SHP77 (cell line): ENCODE measurements at regions not wholly inside any gene's neighbourhood (a gene's known extent, or its start where the extent isn't known, plus 50 kb on each side); places are given as distances from the start of the nearest gene placed in this dataset.

Source experiments
- DNase-seq, 2 experiments: peaks; one replicate each; lab custom pipeline; 2025; lab: John Stamatoyannopoulos, UW

DNA sequence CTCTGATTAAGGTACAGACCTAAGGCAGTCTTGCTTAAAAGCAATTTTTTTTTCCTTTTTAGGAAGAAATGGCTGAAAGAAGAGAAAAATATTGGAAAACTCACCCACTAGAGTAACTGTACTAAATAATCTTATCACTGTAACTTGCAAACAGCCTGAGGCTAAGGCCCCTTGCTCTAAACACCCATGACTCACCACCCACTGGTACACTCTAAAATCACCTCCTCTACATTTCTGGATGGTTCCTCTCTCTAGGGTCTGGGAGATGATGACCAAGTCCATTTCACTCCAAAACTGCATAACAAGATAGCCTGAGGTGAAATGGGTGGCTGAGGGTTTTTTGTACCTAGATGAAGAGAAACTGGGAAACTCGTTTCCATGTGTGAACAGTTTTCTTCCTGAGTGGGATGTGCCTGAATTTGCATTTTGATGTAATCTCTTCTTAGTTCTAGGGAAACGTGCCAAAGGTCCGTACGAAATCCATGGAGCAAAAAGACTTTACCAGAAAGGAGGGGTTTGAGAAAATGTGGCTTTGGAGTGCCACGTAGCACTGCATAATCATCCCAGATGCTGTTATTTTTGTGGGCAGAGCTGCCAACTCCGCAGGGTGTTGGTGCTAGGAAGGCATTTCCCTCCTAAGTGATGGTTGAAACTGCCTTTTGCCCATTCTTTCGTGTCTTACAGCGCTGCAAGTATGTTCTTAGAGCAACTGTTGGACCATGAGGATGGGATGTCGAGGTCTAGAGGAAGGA lies 113.5 kb upstream of the C10orf90 start:
- DNase-seq, result no peak

GRCh38 chr10:126787201-126787600 lies 116.7 kb upstream of the C10orf90 start:
- no peak for DNase-seq

GRCh38 chr10:126795318-126795717 lies 109.9 kb upstream of the DOCK1 start:
- no peak for DNase-seq

DNA sequence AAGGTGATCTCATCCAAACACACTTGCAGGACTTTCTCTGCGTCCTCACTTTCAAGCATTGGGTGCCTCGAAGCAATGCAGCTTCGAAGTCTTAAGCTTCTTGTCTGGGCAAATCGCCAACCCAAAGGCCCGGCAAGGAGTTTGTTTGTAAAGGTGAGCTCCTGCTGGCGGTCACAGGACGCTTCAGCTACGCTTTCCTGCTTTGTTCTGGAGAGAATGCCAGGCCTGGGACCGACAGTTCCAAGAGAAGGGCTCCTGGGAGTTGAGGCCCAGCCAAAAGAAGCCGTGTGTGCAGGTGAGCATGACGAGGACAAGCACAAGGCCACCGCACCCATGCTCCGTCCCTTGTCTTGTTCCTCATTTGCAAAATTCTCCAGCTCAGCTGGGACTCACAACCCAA lies 106.6 kb upstream of the DOCK1 start:
- DNase-seq, result no peak

DNA sequence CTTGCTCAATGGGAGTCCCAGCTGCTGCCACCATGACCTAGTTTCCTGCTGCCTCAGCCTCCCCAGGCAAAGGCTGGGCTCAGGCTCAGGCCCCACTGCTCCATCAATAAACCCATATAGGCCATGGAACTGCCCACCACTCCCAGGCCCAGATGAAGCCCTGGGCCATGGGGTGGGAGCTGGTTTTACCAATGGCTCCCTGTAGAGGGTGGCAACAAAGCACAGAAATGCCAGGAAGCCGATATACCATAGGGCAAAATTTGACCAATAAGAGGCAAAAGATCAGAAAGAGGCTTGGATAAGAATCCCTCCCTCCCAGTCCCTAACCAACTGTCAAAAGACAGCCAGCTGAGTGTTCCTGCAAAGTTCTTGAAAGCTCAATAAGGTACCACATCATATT lies 101.8 kb upstream of the DOCK1 start:
- DNase-seq, result no peak

- no peak for DNase-seq
Measured at GRCh38 chr10:126804396-126804795, 100.8 kb upstream of the DOCK1 start.

DNA sequence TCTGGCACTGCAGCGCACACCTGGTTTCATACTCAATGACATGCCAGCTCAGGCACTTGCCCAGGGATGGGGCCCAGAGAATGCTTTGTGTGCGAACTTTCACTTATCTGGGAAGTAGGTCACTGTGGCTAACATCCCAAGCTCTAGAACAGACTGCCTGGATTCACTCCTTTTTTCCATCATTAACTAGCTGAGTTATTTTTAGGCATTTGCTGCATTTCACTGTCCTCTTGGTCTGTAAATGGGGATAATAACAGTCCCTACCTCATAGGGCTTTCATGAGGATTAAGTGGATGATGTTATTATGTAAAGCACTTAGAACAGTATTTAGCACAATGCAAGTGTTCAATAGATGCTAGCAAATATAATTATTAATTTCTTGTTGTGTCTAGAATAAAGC lies 98.7 kb upstream of the DOCK1 start:
- no peak for DNase-seq

DNA sequence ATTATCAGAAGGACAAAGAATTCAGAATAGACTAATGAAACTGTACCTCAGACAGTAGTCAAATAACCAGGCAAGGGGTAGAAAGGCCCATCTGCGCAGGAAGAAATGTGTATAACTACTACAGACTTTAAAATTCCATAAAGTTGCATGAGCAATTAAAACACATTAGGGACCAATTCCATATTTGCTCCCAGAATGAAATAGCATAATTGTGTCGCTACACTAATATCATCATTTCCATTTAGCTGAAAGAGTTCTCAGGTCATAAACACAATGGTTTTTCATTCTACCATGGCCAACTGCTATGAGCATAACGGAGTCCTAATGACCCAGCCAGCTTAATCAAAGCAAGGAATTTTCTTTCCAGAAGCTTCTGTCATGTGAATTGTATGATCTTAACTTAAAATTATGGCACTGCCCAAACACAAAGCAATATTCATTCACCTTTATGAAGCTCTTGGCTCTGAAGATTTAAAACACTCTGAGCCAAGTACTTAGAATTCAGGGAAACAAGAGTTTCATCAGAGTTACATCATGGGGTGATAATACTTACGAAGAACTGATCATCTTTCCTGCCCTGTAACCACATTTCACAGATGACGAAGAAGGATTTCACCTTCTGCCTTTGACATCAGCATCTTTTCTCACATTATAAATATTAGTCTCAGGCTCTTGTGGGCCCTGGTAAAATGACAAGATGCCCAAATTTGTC lies 98.1 kb upstream of the DOCK1 start:
- no peak for DNase-seq

DNA sequence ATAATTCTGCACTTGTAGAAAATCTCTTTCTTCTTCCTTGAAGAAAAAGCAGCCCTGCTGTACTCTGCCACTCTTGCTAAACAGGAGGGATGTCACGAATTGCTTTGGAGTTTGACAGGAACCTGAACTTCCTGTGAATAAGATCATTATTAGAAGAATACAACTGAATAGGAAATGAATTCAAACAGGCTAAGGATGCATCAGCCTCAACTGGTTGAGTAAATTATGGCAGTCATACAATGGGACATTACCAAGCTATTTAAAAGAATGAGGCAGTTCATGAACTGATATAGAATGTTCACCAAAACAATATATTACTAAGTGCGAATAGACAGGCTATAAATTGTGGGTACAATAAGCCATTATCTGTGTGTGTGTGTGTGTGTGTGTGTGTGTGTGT lies 97.1 kb upstream of the DOCK1 start:
- no peak for DNase-seq

GRCh38 chr10:126813432-126813831 lies 91.8 kb upstream of the DOCK1 start:
- DNase-seq, result no peak

GRCh38 chr10:126833542-126833941 lies 71.7 kb upstream of the DOCK1 start:
- no peak for DNase-seq

GRCh38 chr10:126836009-126836408 lies 69.2 kb upstream of the DOCK1 start:
- DNase-seq, result no peak

- DNase-seq, result no peak
Measured at GRCh38 chr10:126838316-126838715, 66.9 kb upstream of the DOCK1 start.

GRCh38 chr10:126839094-126839761 lies 66.0 kb upstream of the DOCK1 start:
- DNase-seq, result no peak

GRCh38 chr10:126840576-126841135 lies 64.6 kb upstream of the DOCK1 start:
- no peak for DNase-seq

GRCh38 chr10:126841341-126841895 lies 63.8 kb upstream of the DOCK1 start:
- DNase-seq, result no peak

GRCh38 chr10:126842356-126842755 lies 62.9 kb upstream of the DOCK1 start:
- no peak for DNase-seq

DNA sequence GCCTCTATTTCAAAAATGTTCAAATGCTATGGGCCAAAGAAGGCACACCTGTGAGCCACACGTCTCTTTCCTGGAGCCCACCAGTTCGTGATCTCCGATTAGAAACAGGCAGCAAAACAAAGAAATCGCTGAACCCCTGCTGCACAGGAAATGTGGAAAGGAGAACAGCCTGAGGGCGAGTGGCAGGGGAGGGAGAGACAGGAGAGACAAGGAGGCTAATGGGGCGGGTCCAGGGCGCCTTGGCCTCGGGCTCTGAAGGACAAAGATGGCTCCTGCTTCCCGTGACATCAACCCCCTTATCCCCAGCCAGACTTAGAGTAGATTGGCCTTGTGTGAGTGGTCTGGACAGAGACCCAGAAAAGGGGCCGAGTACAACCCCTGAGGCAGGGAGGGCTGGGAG lies 62.4 kb upstream of the DOCK1 start:
- DNase-seq, result no peak

DNA sequence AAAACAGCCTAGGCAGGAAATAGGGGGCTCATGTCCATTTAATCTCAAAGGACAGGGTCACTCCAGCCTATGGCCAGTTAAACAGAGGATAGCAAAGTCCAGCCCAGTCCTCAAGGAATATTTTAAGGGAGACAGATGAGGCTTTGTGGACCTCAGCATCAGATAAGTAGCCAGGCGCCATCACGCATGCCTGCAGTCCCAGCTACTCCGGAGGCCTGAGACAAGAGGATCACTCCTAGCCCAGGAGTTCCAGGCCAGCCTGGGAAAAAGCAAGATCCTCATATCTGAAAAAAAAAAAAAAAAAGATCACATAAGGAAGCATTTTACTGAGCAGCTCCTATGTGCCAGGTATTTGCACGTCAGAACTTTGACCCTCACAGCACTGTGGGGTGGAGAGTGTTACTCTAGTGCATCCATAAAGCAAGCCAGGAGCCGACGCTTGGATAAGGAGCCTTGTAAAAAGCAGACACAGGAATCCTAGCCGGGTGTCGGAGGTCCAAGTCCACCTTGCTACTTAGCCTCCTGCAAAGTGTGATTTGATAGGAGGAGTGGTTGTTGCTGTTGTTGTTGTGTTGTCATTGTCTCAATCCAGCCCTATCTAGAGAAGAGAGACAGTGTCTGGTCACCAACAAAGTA lies 61.8 kb upstream of the DOCK1 start:
- no peak for DNase-seq

DNA sequence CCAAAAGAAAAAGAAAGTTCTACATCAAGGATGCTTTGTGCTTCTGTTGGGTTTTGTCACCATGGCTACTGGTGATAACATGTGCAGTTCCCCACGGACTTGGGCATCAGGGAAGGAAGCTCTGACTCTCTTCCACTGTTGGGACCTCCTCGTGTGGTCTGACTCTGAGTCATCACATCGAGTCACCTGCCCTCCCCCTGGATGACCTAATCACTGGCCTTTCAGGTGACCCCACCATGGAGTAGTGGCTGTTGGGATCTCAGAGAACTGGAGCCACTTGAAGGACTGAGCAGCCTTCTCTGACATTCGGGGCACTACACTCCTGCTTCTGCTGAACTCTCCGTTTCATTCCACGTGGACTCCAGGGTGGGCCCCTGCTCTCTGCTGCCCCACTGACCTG lies 60.8 kb upstream of the DOCK1 start:
- DNase-seq, result no peak

DNA sequence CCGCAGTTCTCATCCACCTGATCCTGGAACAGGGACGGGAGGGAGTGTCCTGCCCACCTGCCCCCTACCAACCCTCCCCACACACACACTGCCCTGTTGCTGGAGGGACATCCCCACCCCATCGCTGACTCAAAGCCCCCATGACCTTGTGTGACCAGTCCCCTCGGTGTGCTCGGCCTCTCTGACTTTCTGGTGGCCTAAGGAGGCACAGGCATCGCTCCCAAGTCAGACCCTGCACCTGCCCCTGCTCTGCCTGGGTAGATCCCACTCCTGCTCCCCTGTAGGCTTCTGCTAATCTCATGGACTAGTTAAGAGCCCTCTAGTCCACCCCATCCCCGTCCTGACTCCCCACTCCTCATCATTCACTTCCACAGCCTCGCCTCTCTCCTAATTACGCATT lies 58.8 kb upstream of the DOCK1 start:
- no peak for DNase-seq

DNA sequence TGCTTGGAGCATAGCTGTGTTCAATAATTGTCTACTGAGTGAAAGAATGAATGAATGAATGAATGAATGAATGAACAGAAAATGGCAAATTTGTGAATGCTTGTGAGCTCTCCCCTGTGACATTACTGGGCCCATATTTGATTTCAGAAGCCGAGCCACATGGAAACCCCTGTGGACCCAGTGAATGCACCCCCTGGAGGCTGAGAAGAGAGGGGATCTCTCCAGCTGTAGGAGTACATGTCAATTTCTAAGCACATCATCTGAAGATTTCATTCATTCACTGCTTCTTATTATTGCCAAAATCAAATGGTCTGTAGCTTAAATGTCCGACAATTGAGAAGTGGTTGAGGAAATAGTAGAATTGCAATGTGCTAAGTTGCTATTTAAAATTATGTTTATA lies 58.3 kb upstream of the DOCK1 start:
- no peak for DNase-seq
